Embryonic facial prominence (tissue), 1 donor: ENCODE measurements at regions not wholly inside any gene's neighbourhood (a gene's known extent, or its start where the extent isn't known, plus 50 kb on each side); places are given as distances from the start of the nearest gene placed in this dataset.
"Not testable (repeated sequence)": the region's sequence is repeated elsewhere in the genome, so short reads cannot be mapped to it uniquely, and the experiment has no call there.

Experiments
- DNase-seq: peaks from one replicate; pipeline ENCODE4 v3.0.0-alpha.2; 2016; ENCODE audit errors: extremely low spot score

- no peak for DNase-seq
Measured at GRCh38 chr10:108095932-108096925, 931.7 kb upstream of the SORCS1 start.

GRCh38 chr10:108090476-108091215 is 926.1 kb upstream of the SORCS1 start:
- no peak for DNase-seq

- DNase-seq, result no peak
Measured at GRCh38 chr10:108086502-108086901, 922.0 kb upstream of the SORCS1 start.

- DNase-seq, result no peak
Measured at GRCh38 chr10:108082596-108082995, 918.1 kb upstream of the SORCS1 start.

GRCh38 chr10:108078263-108078662 is 913.8 kb upstream of the SORCS1 start:
- no peak for DNase-seq

GRCh38 chr10:108072466-108072865 is 908.0 kb upstream of the SORCS1 start:
- no peak for DNase-seq

- DNase-seq, result no peak
Measured at GRCh38 chr10:108070789-108071188, 906.3 kb upstream of the SORCS1 start.

GRCh38 chr10:108069096-108069495 is 904.6 kb upstream of the SORCS1 start:
- DNase-seq, result no peak

- no peak for DNase-seq
Measured at GRCh38 chr10:108064746-108065260, 900.3 kb upstream of the SORCS1 start.

- no peak for DNase-seq
Measured at GRCh38 chr10:108060246-108060645, 895.7 kb upstream of the SORCS1 start.

- DNase-seq, result no peak
Measured at GRCh38 chr10:108055506-108055905, 891.0 kb upstream of the SORCS1 start.

GRCh38 chr10:108052981-108053380 is 888.5 kb upstream of the SORCS1 start:
- DNase-seq, result no peak

GRCh38 chr10:108051218-108051617 is 886.7 kb upstream of the SORCS1 start:
- no peak for DNase-seq

GRCh38 chr10:108050626-108051025 is 886.1 kb upstream of the SORCS1 start:
- DNase-seq, result no peak

- DNase-seq, result no peak
Measured at GRCh38 chr10:108049668-108050067, 885.2 kb upstream of the SORCS1 start.

- no peak for DNase-seq
Measured at GRCh38 chr10:108048898-108049297, 884.4 kb upstream of the SORCS1 start.

- DNase-seq, result no peak
Measured at GRCh38 chr10:108039821-108040584, 875.5 kb upstream of the SORCS1 start.

- DNase-seq, result no peak
Measured at GRCh38 chr10:108037061-108037460, 872.6 kb upstream of the SORCS1 start.

GRCh38 chr10:108036265-108036664 is 871.8 kb upstream of the SORCS1 start:
- DNase-seq, result no peak

- DNase-seq, result no peak
Measured at GRCh38 chr10:108034829-108035228, 870.3 kb upstream of the SORCS1 start.

GRCh38 chr10:108033518-108033917 is 869.0 kb upstream of the SORCS1 start:
- not testable (repeated sequence) for DNase-seq

- no peak for DNase-seq
Measured at GRCh38 chr10:108031505-108031904, 867.0 kb upstream of the SORCS1 start.
